Left lung (tissue), 4 donors: ENCODE measurements at regions not wholly inside any gene's neighbourhood (a gene's known extent, or its start where the extent isn't known, plus 50 kb on each side); places are given as distances from the start of the nearest gene placed in this dataset.

Experiments
- ATAC-seq: fragments of 200-7000 bp; cut with Tn5 transposase; one replicate; pipeline ENCODE4 v1.9.1; 2020; ENCODE audit warnings: moderate library complexity
- DNase-seq, 4 donors: peaks; one replicate each; pipeline ENCODE4 v3.0.0-alpha.2; 2013 to 2020
- H3K27ac ChIP-seq, 2 donors: fragments of 200-600 bp; sonication (generic) in 1 of 2; one replicate each; pipeline versions ENCODE4 v1.5.0 to v1.8.0; 2020 to 2021
- H3K27me3 ChIP-seq, 2 donors: fragments of 200-600 bp; sonication (generic) in 1 of 2; one replicate each; pipeline versions ENCODE4 v1.5.0 to v1.8.0; 2020 to 2021
- H3K36me3 ChIP-seq, 2 donors: fragments of 200-600 bp; sonication (generic) in 1 of 2; one replicate each; pipeline versions ENCODE4 v1.5.0 to v1.8.0; 2020 to 2021
- H3K4me1 ChIP-seq, 2 donors: fragments of 200-600 bp; one replicate each; pipeline ENCODE4 v1.8.0; 2021
- H3K4me3 ChIP-seq, 2 donors: fragments of 200-600 bp; sonication (generic) in 1 of 2; one replicate each; pipeline versions ENCODE4 v1.5.0 to v1.8.0; 2020 to 2021; ENCODE audit warnings: mild to moderate bottlenecking in 1 of 2
- H3K9me3 ChIP-seq, 2 donors: fragments of 200-600 bp; sonication (generic) in 1 of 2; one replicate each; pipeline versions ENCODE4 v1.5.0 to v1.8.0; 2020 to 2021
- CTCF ChIP-seq, 2 donors: fragments of 200-600 bp; sonication (generic) in 1 of 2; IDR thresholded peaks; one replicate each; pipeline versions ENCODE4 v1.5.0 to v1.8.0; 2021; ENCODE audit warnings: antibody characterized with exemption in 2 of 2
- intact Hi-C, 2 donors: fragments of 100-400 bp; cut with DNase I; formaldehyde crosslinking; loops; one replicate each; pipeline versions ENCODE4 v1.11.2 to v1.14.2; 2022
- donor health status: DM: no; HTN: yes; CAD: no.
- donor health status: DM: no; HTN: no; CAD: no.

DNA sequence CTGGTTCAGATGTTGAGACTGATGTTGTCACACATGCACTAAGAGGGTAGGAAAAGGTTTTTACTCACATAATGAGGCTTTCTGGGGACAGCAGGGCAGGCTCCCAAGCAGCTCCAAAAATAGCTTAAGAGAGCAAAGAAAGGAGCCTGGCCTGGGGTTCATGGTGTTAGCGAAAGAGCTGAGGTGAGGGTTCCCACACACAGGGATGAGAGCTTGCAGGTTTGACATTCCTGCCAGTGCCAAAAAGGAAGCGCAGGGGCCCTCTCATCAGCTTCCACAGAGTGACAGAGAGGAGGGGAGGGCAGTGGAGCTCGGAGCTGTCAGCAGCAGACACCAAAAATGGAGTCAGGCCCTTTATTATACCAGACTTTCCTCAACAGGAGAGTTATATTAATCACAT lies 65.5 kb upstream of the FAM216B start:
- H3K4me3 ChIP-seq, result no peak overlapping the region
- no peaks in the 10 kb centered on the region for H3K36me3 ChIP-seq
- no peaks in the 10 kb centered on the region for H3K4me1 ChIP-seq
- no peaks in the 10 kb centered on the region for H3K9me3 ChIP-seq
- no peaks in the 10 kb centered on the region for H3K27me3 ChIP-seq
- ATAC-seq (no peak), DNase-seq (no peak)
- TF ChIP-seq CTCF (IDR thresholded peaks at IDR 0.05), result no peak
- H3K27ac ChIP-seq, result no peak overlapping the region
- intact Hi-C loops, result no loop called here

DNA sequence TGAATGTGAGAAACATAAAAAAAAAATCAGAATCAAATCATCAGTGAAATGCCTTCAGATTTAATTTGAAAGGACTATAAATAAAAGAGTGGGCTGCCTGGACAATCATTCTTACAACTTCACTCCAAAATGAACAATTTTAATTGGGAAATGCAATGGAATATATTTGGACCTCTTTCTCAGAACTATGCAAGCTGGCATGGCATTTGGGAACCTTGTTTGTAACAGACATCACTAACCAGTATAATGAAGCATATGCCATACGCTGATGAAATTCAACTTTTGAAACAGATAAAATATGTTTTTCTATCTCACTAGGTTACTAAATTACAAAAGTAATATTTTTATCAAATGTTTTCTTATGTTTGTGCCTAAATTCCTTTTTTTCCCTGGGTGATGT lies 64.2 kb upstream of the FAM216B start:
- intact Hi-C loops, result no loop called here
- Histone ChIP-seq H3K4me3 (no peak overlapping the region), H3K4me1 (no peaks in the 10 kb centered on the region), H3K27me3 (no peaks in the 10 kb centered on the region), H3K9me3 (no peaks in the 10 kb centered on the region), H3K27ac (no peak overlapping the region), H3K36me3 (no peaks in the 10 kb centered on the region)
- TF ChIP-seq CTCF (IDR thresholded peaks at IDR 0.05), result no peak
- ATAC-seq (no peak), DNase-seq (no peak)

DNA sequence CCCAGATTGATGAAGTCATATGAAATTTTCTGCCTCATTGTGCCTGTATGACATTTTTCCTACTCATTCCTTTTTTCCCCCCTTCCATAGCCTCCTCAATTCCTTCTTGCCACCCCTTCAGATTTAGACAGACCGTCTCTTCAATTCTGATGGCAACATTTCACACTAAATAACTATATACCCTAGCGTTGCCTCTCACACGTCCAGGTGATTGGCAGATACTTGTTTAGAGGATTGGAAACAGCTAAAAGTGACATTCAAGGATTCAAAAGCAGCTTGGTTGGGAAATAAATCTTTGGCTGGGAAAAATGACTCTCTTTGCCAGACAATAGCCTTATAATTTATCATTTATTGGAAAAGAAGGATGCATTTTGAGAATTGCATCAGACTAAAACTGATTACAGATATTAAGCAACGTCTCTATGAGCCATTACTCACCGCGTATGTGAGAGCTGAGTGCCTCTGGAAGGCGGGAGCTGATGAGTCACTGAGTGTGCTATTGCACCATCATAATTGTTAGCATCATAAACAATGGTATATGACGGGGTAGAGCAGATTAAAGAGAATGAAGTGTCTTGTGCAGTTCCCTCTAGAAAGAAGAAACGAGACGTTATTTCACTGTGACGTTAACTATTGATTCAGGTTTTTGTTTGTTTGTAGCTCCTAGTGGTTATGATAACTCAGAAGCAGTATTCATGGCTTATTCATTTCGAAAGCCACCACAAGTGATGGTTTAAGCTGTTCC lies 61.1 kb upstream of the FAM216B start:
- DNase-seq, result peak in 3 of 4 donors; percentile 57 to 84 (median 65)
- Histone ChIP-seq H3K27me3 (no peaks in the 10 kb centered on the region), H3K27ac (peak overlapping the region; percentile 29 to 60), H3K4me3 (no peak overlapping the region), H3K36me3 (no peaks in the 10 kb centered on the region), H3K9me3 (no peaks in the 10 kb centered on the region), H3K4me1 (no peaks in the 10 kb centered on the region)
- no peak for TF ChIP-seq CTCF (IDR thresholded peaks at IDR 0.05)
- ATAC-seq, result peak; percentile 93
- intact Hi-C loops, result no loop called here

- no peaks in the 10 kb centered on the region for H3K4me1 ChIP-seq
- no peaks in the 10 kb centered on the region for H3K36me3 ChIP-seq
- intact Hi-C loops, result no loop called here
- H3K27me3 ChIP-seq, result no peaks in the 10 kb centered on the region
- no peaks in the 10 kb centered on the region for H3K9me3 ChIP-seq
- H3K27ac ChIP-seq, result peak overlapping the region; percentile 29 to 60
- ATAC-seq, result no peak
- no peak for DNase-seq
- no peak for TF ChIP-seq CTCF (IDR thresholded peaks at IDR 0.05)
- H3K4me3 ChIP-seq, result no peak overlapping the region
Observed at GRCh38 chr13:42720858-42721219, 60.5 kb upstream of the FAM216B start.

DNA sequence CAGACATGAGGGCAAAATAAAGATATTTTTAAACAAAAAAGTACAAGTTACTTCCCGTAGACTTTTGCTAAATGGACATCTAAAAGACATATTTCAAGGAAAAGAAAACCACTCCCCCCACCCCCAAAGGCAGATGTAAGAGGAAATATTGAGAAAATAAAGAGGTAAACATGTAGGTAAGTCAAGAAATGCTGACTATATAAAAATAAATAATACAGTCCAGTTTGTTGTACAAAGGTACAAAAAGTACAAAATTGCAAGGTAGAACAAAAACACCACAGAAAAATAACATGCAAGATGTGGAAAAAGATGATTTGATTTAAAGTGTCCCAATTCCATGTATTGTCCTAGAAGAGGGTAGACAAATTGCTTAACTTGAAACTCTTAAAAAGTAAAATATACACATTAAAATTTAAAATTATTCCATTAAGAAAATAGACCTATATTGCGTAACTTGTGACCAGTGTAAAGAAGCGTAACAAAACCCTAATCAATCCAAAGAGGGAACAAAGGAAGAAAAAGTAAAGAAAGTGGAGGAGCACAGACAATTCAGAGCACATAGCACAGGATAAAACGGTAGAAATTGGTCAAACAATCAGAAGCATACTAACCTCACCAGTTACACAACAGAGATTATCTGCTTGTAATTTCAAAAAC lies 58.4 kb upstream of the FAM216B start:
- Histone ChIP-seq H3K36me3 (no peaks in the 10 kb centered on the region), H3K4me1 (no peaks in the 10 kb centered on the region), H3K4me3 (no peak overlapping the region), H3K27ac (no peak overlapping the region), H3K9me3 (peaks cover 0 to 3% of the 10 kb centered on the region in 2 donors), H3K27me3 (no peaks in the 10 kb centered on the region)
- intact Hi-C loops, result no loop called here
- no peak for TF ChIP-seq CTCF (IDR thresholded peaks at IDR 0.05)
- DNase-seq (no peak), ATAC-seq (no peak)
